ENCODE measurements at regions not wholly inside any gene's neighbourhood (a gene's known extent, or its start where the extent isn't known, plus 50 kb on each side); places are given as distances from the start of the nearest gene placed in this dataset.

DNA sequence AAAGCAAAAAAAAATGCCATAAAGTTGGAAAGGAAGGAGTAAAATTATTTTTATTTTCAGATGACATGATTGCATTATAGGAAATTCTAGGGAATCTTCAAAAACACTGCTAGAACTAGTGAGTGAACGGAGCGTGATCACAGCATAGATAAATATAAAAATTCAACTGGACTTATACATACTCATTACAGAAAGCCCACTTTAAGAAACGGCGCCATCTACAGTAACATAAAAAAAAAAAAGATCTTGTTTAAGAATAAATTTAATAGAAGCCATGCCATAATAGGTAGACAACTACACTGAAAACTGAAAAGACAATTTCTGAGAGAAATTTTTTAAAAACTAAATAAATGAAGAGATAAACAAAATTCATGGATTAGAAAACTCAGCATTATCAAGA, 623.1 kb upstream of the MGMT start:
- TF ChIP-seq POLR2AphosphoS5 (IDR thresholded peaks at IDR 0.05; ENCODE audit: low read depth, low read length), result no peak

DNA sequence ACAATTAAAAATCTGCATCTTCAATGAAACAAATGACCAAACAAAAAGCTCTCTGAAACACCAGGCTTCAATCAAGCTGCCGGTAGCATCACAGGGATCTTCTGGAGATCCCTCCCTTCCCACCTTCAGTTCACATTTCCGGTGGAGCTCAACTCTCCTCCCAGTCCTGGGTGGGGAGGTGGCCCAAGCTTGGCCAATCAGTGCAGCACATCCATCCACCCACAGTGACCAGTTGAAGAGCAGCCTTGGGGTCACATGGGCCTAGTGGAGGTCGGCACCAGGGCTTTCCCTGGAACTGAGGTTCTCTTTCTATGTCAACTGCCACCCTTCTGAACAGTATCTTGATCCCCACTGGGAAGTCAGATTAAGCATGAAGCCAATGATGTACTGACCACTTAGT, 620.1 kb upstream of the MGMT start:
- TF ChIP-seq POLR2AphosphoS5 (IDR thresholded peaks at IDR 0.05; ENCODE audit: low read depth, low read length) (no peak), SIN3A (IDR thresholded peaks at IDR 0.05; ENCODE audit: borderline replicate concordance, insufficient read depth, low read length) (no peak), FOXP2 (optimal IDR thresholded peaks at IDR 0.05; ENCODE audit: borderline replicate concordance, extremely low read depth, extremely low read length, insufficient read depth) (no peak), TAF1 (IDR thresholded peaks at IDR 0.05; ENCODE audit: borderline replicate concordance, insufficient read depth, low read length) (no peak)
- TF ChIP-seq, protein P1, sequence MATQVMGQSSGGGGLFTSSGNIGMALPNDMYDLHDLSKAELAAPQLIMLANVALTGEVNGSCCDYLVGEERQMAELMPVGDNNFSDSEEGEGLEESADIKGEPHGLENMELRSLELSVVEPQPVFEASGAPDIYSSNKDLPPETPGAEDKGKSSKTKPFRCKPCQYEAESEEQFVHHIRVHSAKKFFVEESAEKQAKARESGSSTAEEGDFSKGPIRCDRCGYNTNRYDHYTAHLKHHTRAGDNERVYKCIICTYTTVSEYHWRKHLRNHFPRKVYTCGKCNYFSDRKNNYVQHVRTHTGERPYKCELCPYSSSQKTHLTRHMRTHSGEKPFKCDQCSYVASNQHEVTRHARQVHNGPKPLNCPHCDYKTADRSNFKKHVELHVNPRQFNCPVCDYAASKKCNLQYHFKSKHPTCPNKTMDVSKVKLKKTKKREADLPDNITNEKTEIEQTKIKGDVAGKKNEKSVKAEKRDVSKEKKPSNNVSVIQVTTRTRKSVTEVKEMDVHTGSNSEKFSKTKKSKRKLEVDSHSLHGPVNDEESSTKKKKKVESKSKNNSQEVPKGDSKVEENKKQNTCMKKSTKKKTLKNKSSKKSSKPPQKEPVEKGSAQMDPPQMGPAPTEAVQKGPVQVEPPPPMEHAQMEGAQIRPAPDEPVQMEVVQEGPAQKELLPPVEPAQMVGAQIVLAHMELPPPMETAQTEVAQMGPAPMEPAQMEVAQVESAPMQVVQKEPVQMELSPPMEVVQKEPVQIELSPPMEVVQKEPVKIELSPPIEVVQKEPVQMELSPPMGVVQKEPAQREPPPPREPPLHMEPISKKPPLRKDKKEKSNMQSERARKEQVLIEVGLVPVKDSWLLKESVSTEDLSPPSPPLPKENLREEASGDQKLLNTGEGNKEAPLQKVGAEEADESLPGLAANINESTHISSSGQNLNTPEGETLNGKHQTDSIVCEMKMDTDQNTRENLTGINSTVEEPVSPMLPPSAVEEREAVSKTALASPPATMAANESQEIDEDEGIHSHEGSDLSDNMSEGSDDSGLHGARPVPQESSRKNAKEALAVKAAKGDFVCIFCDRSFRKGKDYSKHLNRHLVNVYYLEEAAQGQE (IDR thresholded peaks at IDR 0.05; ENCODE audit: insufficient read depth in 1 of 2, low read depth in 2 of 2, low read length in 2 of 2), result no peak

DNA sequence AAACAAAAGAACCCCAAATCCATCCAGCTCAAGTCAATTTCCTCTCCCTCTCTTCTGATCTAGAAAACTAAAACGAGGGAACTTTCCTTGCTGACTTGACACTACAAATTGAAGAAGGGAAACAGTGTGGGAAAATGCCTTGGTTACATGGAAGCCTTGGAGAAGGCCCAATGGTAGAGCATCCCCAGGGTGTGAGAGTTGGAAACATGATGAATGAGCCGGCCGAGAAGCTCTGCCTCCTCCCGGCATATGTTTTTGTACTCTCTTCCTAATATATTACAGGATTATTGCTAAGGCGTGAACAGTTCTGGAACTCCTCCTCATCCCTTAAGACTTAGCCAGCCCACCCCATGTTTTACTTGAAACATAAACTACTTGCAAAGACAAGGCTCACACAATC, 618.2 kb upstream of the MGMT start:
- TF ChIP-seq SIN3A (IDR thresholded peaks at IDR 0.05; ENCODE audit: borderline replicate concordance, insufficient read depth, low read length), result no peak
- TF ChIP-seq POLR2AphosphoS5 (IDR thresholded peaks at IDR 0.05; ENCODE audit: low read depth, low read length), result no peak
- TF ChIP-seq, protein P1 (IDR thresholded peaks at IDR 0.05; ENCODE audit: insufficient read depth in 1 of 2, low read depth in 2 of 2, low read length in 2 of 2), result no peak
- no peak for TF ChIP-seq FOXP2 (optimal IDR thresholded peaks at IDR 0.05; ENCODE audit: borderline replicate concordance, extremely low read depth, extremely low read length, insufficient read depth)
- TF ChIP-seq TAF1 (IDR thresholded peaks at IDR 0.05; ENCODE audit: borderline replicate concordance, insufficient read depth, low read length), result no peak

DNA sequence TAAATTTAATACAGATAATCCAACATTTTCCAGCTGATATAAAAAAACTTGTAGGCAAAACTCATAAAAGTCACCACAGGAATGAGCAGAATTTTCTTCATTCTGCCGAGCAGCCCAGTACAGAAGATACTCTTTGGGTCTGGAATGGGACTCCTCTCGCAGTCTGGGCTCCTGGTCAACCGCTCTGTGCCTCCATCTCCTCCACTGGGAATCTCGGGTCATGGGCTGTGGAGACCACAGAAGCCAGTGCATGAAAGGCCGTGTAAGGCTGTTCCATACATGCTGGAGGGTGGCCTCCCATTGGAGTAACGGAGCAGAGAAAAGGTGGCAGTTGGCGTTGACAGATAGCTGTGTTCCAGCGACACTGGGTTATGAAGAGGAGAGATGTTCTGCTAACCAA, 616.4 kb upstream of the MGMT start:
- TF ChIP-seq, protein P1 (IDR thresholded peaks at IDR 0.05; ENCODE audit: insufficient read depth in 1 of 2, low read depth in 2 of 2, low read length in 2 of 2), result no peak
- no peak for TF ChIP-seq TAF1 (IDR thresholded peaks at IDR 0.05; ENCODE audit: borderline replicate concordance, insufficient read depth, low read length)
- no peak for TF ChIP-seq FOXP2 (optimal IDR thresholded peaks at IDR 0.05; ENCODE audit: borderline replicate concordance, extremely low read depth, extremely low read length, insufficient read depth)
- TF ChIP-seq POLR2AphosphoS5 (IDR thresholded peaks at IDR 0.05; ENCODE audit: low read depth, low read length), result no peak
- no peak for TF ChIP-seq SIN3A (IDR thresholded peaks at IDR 0.05; ENCODE audit: borderline replicate concordance, insufficient read depth, low read length)

DNA sequence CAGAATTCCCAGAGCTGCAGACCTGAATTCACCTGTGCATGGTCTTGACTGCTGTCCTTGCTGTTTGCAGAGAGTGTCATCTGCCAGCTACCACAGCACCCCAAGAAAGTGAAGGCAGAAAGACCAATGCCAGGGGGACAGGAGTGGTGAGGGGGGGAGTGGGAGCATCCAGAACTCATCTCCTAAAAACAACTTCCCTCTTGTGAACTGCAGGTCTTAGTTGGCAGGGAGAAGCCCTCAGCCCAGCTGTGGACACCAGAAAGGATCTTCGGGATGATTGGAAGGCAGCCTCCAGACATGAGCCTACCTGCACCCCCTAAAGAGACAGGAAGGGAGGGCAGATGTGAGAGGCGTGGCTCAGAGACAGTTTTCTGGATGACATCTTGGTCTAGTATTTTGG, 615.8 kb upstream of the MGMT start:
- TF ChIP-seq TAF1 (IDR thresholded peaks at IDR 0.05; ENCODE audit: borderline replicate concordance, insufficient read depth, low read length) (no peak), FOXP2 (optimal IDR thresholded peaks at IDR 0.05; ENCODE audit: borderline replicate concordance, extremely low read depth, extremely low read length, insufficient read depth) (no peak), POLR2AphosphoS5 (IDR thresholded peaks at IDR 0.05; ENCODE audit: low read depth, low read length) (no peak), SIN3A (IDR thresholded peaks at IDR 0.05; ENCODE audit: borderline replicate concordance, insufficient read depth, low read length) (no peak)
- TF ChIP-seq, protein P1 (IDR thresholded peaks at IDR 0.05; ENCODE audit: insufficient read depth in 1 of 2, low read depth in 2 of 2, low read length in 2 of 2), result no peak

All from PFSK-1 (cell line).